SK-N-MC (cell line): ENCODE measurements at regions not wholly inside any gene's neighbourhood (a gene's known extent, or its start where the extent isn't known, plus 50 kb on each side); places are given as distances from the start of the nearest gene placed in this dataset.

Experiments used
- DNase-seq: peaks from one replicate; pipeline ENCODE4 v3.0.0-alpha.2; 2011; ENCODE audit warnings: low read depth, low spot score
- H3K27ac ChIP-seq: fragments of 200-600 bp; sonication (generic); 2 replicates; pipeline ENCODE4 v1.5.1; 2016; ENCODE audit warnings: mixed run types
- H3K36me3 ChIP-seq: fragments of 200-600 bp; sonication (generic); 2 replicates; pipeline ENCODE4 v1.6.1; 2017; ENCODE audit warnings: antibody characterized with exemption, low read length, mixed read lengths; ENCODE audit not compliant: insufficient read depth
- H3K4me3 ChIP-seq: fragments of 200-600 bp; sonication (generic); 2 replicates; pipeline ENCODE4 v1.5.1; 2016
- H3K9ac ChIP-seq: fragments of 200-600 bp; sonication (generic); 2 replicates; pipeline ENCODE4 v1.8.0; 2017; ENCODE audit warnings: mixed run types, mixed read lengths; ENCODE audit not compliant: insufficient read length
- H3K9me3 ChIP-seq: fragments of 200-600 bp; sonication (generic); 2 replicates; pipeline ENCODE4 v1.6.1; 2017; ENCODE audit warnings: low read depth, mild to moderate bottlenecking, antibody characterized with exemption, low read length, moderate library complexity, mixed read lengths
- EZH2 ChIP-seq: fragments of 200-600 bp; sonication (generic); IDR thresholded peaks from one replicate; pipeline ENCODE4 v1.6.1; 2017; ENCODE audit warnings: antibody characterized with exemption
- FOXP2 ChIP-seq: optimal IDR thresholded peaks from 2 replicates; pipeline ENCODE3; 2011; ENCODE audit warnings: mild to moderate bottlenecking, moderate library complexity; ENCODE audit not compliant: insufficient read depth; ENCODE audit errors: extremely low read length, control extremely low read depth
- POLR2AphosphoS5 ChIP-seq: IDR thresholded peaks from 2 replicates; pipeline ENCODE4 v1.6.1; 2012; ENCODE audit warnings: mild to moderate bottlenecking, low read depth, low read length, borderline replicate concordance

DNA sequence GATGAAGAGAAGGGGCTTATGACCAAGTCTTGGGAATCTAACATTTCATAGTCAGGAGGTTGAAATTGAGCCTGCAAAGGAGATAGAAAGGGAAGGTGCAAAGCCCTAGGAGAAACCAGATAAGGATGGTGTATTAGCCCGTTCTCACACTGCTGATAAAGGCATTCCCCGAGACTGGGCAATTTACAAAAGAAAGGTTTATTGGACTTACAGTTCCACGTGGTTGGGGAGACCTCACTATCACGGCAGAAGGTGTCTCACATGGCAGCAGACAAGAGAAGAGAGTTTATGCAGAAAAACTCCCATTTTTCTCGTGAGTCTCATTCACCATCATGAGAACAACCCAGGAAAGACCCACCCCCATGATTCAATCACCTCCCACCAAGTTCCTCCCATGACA lies 129.5 kb upstream of the LNX1 start:
- no peak for DNase-seq
- H3K4me3 ChIP-seq, result no peak overlapping the region
- H3K9ac ChIP-seq, result no peak overlapping the region
- no peaks in the 10 kb centered on the region for H3K36me3 ChIP-seq
- TF ChIP-seq FOXP2, result no peak
- no peak for TF ChIP-seq EZH2
- no peaks in the 10 kb centered on the region for H3K9me3 ChIP-seq
- H3K27ac ChIP-seq, result no peak overlapping the region

DNA sequence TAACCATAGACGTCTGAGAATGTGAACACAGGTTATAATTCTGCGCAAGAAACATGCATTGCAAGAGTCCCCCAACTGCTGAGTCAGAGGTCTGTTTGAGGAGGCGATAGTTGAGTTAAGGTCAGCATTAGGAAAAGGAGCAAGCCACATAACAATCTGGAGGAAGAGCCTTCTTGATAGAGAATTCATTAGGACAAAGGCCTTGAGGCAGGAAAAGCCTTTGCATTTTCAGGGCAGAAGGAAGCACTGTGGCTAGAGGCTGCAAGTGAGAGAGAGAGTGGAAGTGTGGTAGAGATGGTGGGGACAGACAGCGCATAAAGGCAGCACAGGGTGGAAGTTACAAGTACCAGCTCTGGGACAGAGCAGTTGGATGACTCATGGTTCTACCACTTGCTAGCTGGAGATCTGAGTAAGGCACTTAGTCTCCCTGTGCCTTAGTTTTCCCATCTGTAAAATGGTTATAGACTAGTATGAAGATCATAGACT lies 125.8 kb upstream of the LNX1 start:
- Histone ChIP-seq H3K27ac (no peak overlapping the region), H3K36me3 (no peaks in the 10 kb centered on the region), H3K4me3 (no peak overlapping the region), H3K9me3 (no peaks in the 10 kb centered on the region), H3K9ac (no peak overlapping the region)
- DNase-seq, result no peak
- no peak for TF ChIP-seq POLR2AphosphoS5
- no peak for TF ChIP-seq FOXP2
- no peak for TF ChIP-seq EZH2

DNA sequence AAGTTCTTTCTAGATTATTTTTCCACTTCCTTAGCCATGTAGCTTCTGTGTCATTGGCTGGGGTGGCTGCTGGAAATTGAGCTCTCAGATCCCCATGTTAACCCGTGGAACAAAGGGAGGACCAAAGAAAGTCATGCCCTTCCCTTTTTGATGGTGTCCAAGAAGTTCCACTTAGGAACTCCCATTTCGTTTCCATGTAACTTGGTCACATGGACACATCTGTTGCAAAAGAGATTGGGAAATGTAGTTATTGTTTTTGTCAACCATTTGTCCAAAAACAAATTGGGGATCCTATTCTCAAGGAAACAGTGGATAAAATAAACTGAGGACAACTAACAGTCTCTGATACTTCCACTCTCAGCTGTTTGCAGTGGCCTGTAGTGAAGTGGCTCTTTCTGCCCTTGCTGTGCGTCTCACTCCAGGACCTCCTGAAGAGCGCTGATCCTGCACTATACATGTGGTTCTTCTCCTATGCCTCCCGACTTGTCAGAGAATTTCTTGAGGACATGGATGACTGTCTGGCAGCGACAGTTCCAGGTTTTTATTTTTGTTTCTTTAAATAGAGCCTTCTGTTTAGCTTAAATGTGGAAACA lies 125.3 kb upstream of the LNX1 start:
- no peak for TF ChIP-seq POLR2AphosphoS5
- no peak for TF ChIP-seq EZH2
- no peak for TF ChIP-seq FOXP2
- no peak overlapping the region for H3K27ac ChIP-seq
- no peak overlapping the region for H3K9ac ChIP-seq
- H3K36me3 ChIP-seq, result no peaks in the 10 kb centered on the region
- DNase-seq, result no peak
- H3K4me3 ChIP-seq, result no peak overlapping the region
- H3K9me3 ChIP-seq, result no peaks in the 10 kb centered on the region

DNA sequence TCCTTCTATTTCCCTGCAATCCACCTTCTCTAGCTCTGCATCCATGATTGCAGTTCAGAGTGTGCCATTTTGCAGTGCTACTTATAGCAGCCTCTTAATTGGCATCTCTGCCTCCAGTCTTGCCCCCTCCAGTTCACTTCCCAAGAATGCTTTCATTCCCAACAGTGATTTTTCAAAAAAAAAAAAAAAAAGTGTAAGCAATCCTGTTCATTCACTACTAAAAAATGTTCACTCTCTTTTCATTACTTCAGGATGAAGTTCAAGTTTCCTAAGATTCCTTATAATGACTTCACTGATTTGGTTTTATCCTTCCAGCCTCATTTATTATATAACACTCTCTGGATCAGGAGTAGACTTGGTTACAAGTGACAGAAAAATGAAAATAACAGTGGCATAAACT lies 124.7 kb upstream of the LNX1 start:
- DNase-seq, result no peak
- Histone ChIP-seq H3K9me3 (no peaks in the 10 kb centered on the region), H3K4me3 (no peak overlapping the region), H3K36me3 (no peaks in the 10 kb centered on the region), H3K27ac (no peak overlapping the region), H3K9ac (no peak overlapping the region)
- no peak for TF ChIP-seq EZH2

DNA sequence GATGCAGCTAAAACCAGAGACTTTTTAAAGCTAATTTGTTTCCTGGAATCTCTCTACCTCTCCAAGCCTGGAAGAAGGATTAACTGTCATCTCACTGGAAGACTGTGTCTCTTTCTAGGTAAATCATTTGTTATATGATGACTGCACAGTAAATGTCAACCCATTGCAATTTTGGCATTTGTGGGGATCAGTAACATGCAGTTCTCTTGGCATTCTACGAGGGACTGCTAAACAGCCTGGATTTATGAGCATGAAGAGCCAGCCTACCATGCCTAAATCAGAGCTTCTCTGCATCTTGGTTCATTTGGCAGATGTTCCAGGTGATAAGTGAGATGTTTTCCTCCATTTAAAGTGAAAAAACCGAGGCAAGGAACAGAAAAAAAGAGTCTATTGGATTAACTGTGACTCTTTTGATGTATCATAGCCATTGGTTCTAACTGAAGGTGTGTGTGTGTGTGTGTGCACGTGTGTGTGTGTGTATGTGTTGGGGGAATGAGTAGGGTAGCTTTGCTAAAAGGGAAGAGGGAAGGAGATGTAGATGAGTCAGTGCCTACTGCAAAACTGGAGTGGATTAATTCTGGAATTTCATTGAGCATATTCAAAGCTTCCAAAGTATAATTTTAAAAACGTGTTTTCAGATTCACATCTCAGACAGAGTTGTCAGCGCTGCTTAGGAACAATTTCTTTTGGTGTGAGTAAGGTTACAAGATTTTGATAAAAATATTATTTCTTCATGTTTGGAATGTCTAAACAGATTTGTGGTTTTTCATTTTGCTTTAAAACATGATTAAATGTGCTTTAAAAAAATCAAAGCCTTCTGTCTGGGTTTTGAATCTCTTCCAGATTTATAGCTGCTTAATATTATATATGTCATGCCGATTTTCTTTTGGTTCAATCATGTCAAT lies 123.2 kb upstream of the LNX1 start:
- Histone ChIP-seq H3K36me3 (no peaks in the 10 kb centered on the region), H3K9ac (no peak overlapping the region), H3K9me3 (no peaks in the 10 kb centered on the region), H3K27ac (no peak overlapping the region), H3K4me3 (no peak overlapping the region)
- DNase-seq, result no peak
- TF ChIP-seq POLR2AphosphoS5 (no peak), EZH2 (no peak), FOXP2 (no peak)

DNA sequence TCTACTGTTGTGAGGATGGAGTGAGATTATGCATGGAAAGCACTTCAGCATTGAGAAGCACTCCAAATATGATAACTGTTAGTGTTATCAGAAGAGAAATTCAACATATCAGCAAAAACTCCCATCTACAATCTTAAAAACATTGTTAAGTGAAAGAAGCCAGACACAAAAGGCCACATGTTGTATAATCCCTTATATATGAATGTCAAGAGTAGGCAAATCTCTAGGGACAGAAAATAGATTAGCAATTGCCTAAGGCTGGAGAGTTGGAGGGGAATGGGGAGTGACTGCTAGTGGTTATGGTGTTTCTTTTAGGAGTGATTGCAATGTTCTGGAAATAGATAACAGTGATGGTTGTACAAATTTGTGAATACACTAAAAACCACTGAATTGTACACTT lies 122.5 kb upstream of the LNX1 start:
- H3K9ac ChIP-seq, result no peak overlapping the region
- H3K27ac ChIP-seq, result no peak overlapping the region
- H3K4me3 ChIP-seq, result no peak overlapping the region
- no peaks in the 10 kb centered on the region for H3K36me3 ChIP-seq
- no peak for DNase-seq
- H3K9me3 ChIP-seq, result no peaks in the 10 kb centered on the region
- TF ChIP-seq FOXP2, result no peak
- TF ChIP-seq POLR2AphosphoS5, result no peak
- TF ChIP-seq EZH2, result no peak

DNA sequence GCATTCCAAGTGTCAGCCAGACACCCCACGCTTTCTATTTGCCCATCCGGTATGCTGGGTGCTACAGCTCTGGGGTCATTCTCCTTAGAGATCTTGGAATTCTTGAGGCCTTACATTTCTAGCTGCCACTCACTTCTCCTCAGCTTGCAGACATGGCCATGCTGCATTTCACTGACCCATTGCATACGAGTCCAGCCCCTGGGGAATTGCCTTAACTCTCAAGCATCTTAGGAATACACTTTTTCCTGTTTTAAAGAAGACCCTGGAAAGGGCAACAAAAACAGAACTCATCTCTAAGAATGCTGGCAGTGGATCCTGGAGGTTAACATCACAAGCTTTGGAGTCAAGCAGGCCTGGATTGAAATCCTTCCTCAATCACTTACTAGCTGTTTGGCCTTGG lies 122.0 kb upstream of the LNX1 start:
- Histone ChIP-seq H3K36me3 (no peaks in the 10 kb centered on the region), H3K9ac (no peak overlapping the region), H3K27ac (no peak overlapping the region), H3K9me3 (no peaks in the 10 kb centered on the region), H3K4me3 (no peak overlapping the region)
- TF ChIP-seq POLR2AphosphoS5 (no peak), EZH2 (no peak), FOXP2 (no peak)
- DNase-seq, result no peak

DNA sequence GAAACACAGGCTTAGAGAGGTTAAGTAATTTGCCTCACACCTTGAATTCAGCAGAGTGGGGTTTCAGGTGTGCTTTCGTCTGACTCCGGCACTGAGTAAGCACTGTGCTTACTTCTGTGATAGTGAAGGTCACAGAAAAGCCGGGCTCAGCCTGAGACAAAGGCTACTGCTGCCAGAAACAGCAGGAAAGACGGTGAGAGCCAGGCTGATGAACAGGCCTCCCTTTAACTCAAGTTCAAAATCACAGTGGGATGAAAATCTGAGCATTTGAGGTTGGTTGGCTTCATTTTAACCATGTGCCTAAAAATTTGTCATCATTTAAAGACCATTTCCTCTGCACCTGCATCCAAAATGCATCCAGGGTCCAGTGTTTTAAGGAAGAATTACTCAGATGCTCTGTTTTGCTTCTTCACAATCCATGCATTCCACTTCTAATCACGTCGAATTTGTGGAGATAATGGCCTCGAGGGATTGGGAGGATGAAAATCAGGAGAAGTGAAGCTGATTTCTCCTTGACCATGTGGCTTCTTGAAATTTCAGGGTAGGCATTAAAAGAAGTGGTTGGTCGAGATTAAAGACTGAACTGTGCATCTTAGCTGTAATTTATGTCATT lies 121.2 kb upstream of the LNX1 start:
- Histone ChIP-seq H3K9me3 (no peaks in the 10 kb centered on the region), H3K4me3 (no peak overlapping the region), H3K9ac (no peak overlapping the region), H3K27ac (no peak overlapping the region), H3K36me3 (no peaks in the 10 kb centered on the region)
- no peak for DNase-seq
- TF ChIP-seq POLR2AphosphoS5, result no peak
- TF ChIP-seq FOXP2, result no peak
- no peak for TF ChIP-seq EZH2
